Mesenchymal stem cell (in vitro differentiated cells and primary cell): ENCODE measurements at regions not wholly inside any gene's neighbourhood (a gene's known extent, or its start where the extent isn't known, plus 50 kb on each side); places are given as distances from the start of the nearest gene placed in this dataset.

ENCODE experiments used
- DNase-seq: peaks from one replicate; pipeline ENCODE4 v3.0.0-alpha.2; 2013
- H2AFZ ChIP-seq: one replicate; pipeline ENCODE4 v1.6.1; 2013; ENCODE audit warnings: low read depth, mild to moderate bottlenecking, control low read depth, inconsistent platforms, low read length, moderate library complexity
- H2AK5ac ChIP-seq: 2 replicates; pipeline ENCODE4 v1.6.1; 2013; ENCODE audit warnings: low read length, moderate library complexity, mild to moderate bottlenecking, inconsistent platforms; ENCODE audit not compliant: severe bottlenecking
- H2BK120ac ChIP-seq: one replicate; pipeline ENCODE4 v1.6.1; 2013; ENCODE audit warnings: low read depth, mild to moderate bottlenecking, inconsistent platforms, low read length, moderate library complexity
- H2BK12ac ChIP-seq, 2 experiments: one replicate each; pipeline ENCODE4 v1.6.1; 2013; ENCODE audit warnings: inconsistent platforms in 2 of 2, low read length in 2 of 2, mild to moderate bottlenecking in 2 of 2, moderate library complexity in 2 of 2, control low read depth in 1 of 2
- H2BK15ac ChIP-seq: one replicate; pipeline ENCODE4 v1.6.1; 2013; ENCODE audit warnings: mild to moderate bottlenecking, low read depth, inconsistent platforms; ENCODE audit not compliant: poor library complexity, severe bottlenecking
- H2BK5ac ChIP-seq: 2 replicates; pipeline ENCODE4 v1.6.1; 2013; ENCODE audit warnings: low read depth, mild to moderate bottlenecking, low read length, control low read depth, inconsistent platforms; ENCODE audit not compliant: poor library complexity, severe bottlenecking
- H3K14ac ChIP-seq, 2 experiments: one replicate each; pipeline ENCODE4 v1.6.1; 2013; ENCODE audit warnings: inconsistent platforms in 2 of 2, low read length in 2 of 2, control low read depth in 1 of 2, mild to moderate bottlenecking in 1 of 2, moderate library complexity in 1 of 2
- H3K18ac ChIP-seq, 2 experiments: one replicate each; pipeline ENCODE4 v1.6.1; 2013; ENCODE audit warnings: inconsistent platforms in 2 of 2, low read length in 2 of 2, control low read depth in 1 of 2, low read depth in 1 of 2, mild to moderate bottlenecking in 1 of 2
- H3K23ac ChIP-seq, 2 experiments: one replicate each; pipeline ENCODE4 v1.6.1; 2013; ENCODE audit warnings: inconsistent platforms in 2 of 2, low read length in 2 of 2, mild to moderate bottlenecking in 2 of 2, moderate library complexity in 2 of 2, control low read depth in 1 of 2
- H3K27ac ChIP-seq: 2 replicates; pipeline ENCODE4 v1.5.1; 2013; ENCODE audit warnings: mild to moderate bottlenecking, moderate library complexity, low read length, control low read depth, inconsistent platforms; ENCODE audit not compliant: poor library complexity, severe bottlenecking
- H3K27me3 ChIP-seq, 2 experiments: 2 replicates each; pipeline versions ENCODE4 v1.6.1 to v1.7.0; 2013; ENCODE audit warnings: low read length in 2 of 2, mild to moderate bottlenecking in 2 of 2, moderate library complexity in 2 of 2, control low read depth in 1 of 2, inconsistent platforms in 1 of 2; ENCODE audit not compliant: control insufficient read depth in 1 of 2, insufficient read depth in 1 of 2
- H3K36me3 ChIP-seq, 2 experiments: 2 replicates each; pipeline versions ENCODE4 v1.6.1 to v1.7.0; 2013; ENCODE audit warnings: low read length in 2 of 2, control low read depth in 1 of 2, inconsistent platforms in 1 of 2, low read depth in 1 of 2, mild to moderate bottlenecking in 1 of 2; ENCODE audit not compliant: insufficient read depth in 2 of 2, control insufficient read depth in 1 of 2
- H3K4ac ChIP-seq, 2 experiments: one replicate each; pipeline ENCODE4 v1.6.1; 2013; ENCODE audit warnings: inconsistent platforms in 2 of 2, low read length in 2 of 2, mild to moderate bottlenecking in 2 of 2, moderate library complexity in 2 of 2, control low read depth in 1 of 2, low read depth in 1 of 2
- H3K4me1 ChIP-seq: 2 replicates; pipeline ENCODE4 v1.6.1; 2013; ENCODE audit warnings: low read depth, low read length, control low read depth; ENCODE audit not compliant: control insufficient read depth, insufficient read depth
- H3K4me2 ChIP-seq: 2 replicates; pipeline ENCODE4 v1.6.1; 2013; ENCODE audit warnings: low read length, mild to moderate bottlenecking, inconsistent platforms; ENCODE audit not compliant: poor library complexity, severe bottlenecking
- H3K4me3 ChIP-seq, 2 experiments: 2 replicates each; pipeline versions ENCODE4 v1.5.1 to v1.7.0; 2013; ENCODE audit warnings: low read length in 2 of 2, mild to moderate bottlenecking in 2 of 2, control low read depth in 1 of 2, low read depth in 1 of 2; ENCODE audit not compliant: insufficient read depth in 1 of 2
- H3K79me1 ChIP-seq: replicated peaks from 2 replicates; pipeline ENCODE4 v1.6.1; 2013; ENCODE audit warnings: mild to moderate bottlenecking, control low read depth, low read length, inconsistent platforms; ENCODE audit not compliant: poor library complexity, severe bottlenecking
- H3K9ac ChIP-seq: 2 replicates; pipeline ENCODE4 v1.7.0; 2013; ENCODE audit warnings: mild to moderate bottlenecking, low read length, moderate library complexity
- H3K9me3 ChIP-seq: 2 replicates; pipeline ENCODE4 v1.7.0; 2013; ENCODE audit warnings: mild to moderate bottlenecking, low read length; ENCODE audit not compliant: control insufficient read depth
- H4K8ac ChIP-seq: one replicate; pipeline ENCODE4 v1.6.1; 2013; ENCODE audit warnings: inconsistent platforms, mild to moderate bottlenecking, low read length, moderate library complexity
- H4K91ac ChIP-seq: one replicate; pipeline ENCODE4 v1.6.1; 2013; ENCODE audit warnings: mild to moderate bottlenecking, low read length, inconsistent platforms
- WGBS: methylation state at CpG from one replicate; pipeline ENCODE4 v1.1.7; 2013; ENCODE audit warnings: mixed read lengths; 5-methylcytosine and 5-hydroxymethylcytosine counted together

DNA sequence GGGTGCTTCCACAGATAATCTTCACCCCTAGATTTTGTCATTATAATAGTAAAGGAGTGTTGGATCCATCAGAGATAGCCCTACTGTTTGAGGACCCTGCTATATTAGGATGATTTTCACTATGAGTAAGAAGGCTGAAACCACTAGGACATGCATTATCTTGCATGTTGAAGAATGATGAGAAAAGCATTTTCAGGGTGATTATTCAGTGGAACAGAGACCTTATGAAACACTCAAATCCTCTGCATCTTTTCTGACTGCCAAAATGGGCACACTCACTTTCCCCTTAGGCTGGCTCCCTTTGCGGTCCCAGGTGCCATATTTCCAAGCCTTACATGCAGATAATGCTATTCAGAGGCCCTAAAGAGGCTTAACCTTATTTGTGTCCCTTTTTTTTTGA, 296.9 kb downstream of the RND3 start:
- H2BK15ac ChIP-seq = no peak overlapping the region
- no peak overlapping the region for H3K27ac ChIP-seq
- DNase-seq = no peak
- H3K4me3 ChIP-seq = no peak overlapping the region
- H3K4ac ChIP-seq = no peak overlapping the region
- peak overlapping the region; percentile 78 for H2AK5ac ChIP-seq
- H3K9me3 ChIP-seq = no peaks in the 10 kb centered on the region
- no peaks in the 10 kb centered on the region for H3K79me1 ChIP-seq
- no peak overlapping the region for H3K4me2 ChIP-seq
- H3K4me1 ChIP-seq = peaks cover 2% of the 10 kb centered on the region
- no peak overlapping the region for H2AFZ ChIP-seq
- no peak overlapping the region for H3K9ac ChIP-seq
- H3K14ac ChIP-seq = no peak overlapping the region
- H3K18ac ChIP-seq = no peak overlapping the region
- no peak overlapping the region for H2BK12ac ChIP-seq
- 100% methylated on average over 1 of the region's 1 CpG for WGBS
- no peak overlapping the region for H4K8ac ChIP-seq
- H2BK5ac ChIP-seq = no peak overlapping the region
- no peaks in the 10 kb centered on the region for H3K27me3 ChIP-seq
- H3K36me3 ChIP-seq = no peaks in the 10 kb centered on the region
- no peak overlapping the region for H2BK120ac ChIP-seq
- H4K91ac ChIP-seq = no peak overlapping the region
- H3K23ac ChIP-seq = no peak overlapping the region

DNA sequence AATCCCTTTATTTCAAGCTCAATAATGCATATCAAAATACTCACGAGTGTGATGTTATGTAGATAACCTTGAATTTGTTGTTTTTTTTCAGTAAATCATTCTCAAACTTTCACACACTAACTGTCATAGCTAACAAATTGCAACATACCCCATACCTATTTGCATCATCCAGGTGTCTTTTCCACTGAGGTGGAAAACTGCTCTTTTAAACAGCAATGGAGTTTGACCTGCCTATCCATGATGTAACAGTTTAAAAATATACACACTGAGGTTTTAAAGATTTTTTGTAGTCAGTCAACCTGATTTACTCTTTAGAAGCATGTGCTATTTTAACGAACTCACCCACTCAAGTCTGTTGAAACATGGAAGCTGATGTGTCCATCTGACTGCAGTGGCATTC, 298.7 kb downstream of the RND3 start:
- no peak overlapping the region for H2BK5ac ChIP-seq
- DNase-seq = no peak
- H3K23ac ChIP-seq = no peak overlapping the region
- H3K79me1 ChIP-seq = no peaks in the 10 kb centered on the region
- no peak overlapping the region for H4K91ac ChIP-seq
- no peak overlapping the region for H3K9ac ChIP-seq
- H3K9me3 ChIP-seq = no peaks in the 10 kb centered on the region
- H3K27ac ChIP-seq = no peak overlapping the region
- H3K4me3 ChIP-seq = no peak overlapping the region
- no peak overlapping the region for H3K18ac ChIP-seq
- no peaks in the 10 kb centered on the region for H3K27me3 ChIP-seq
- H2AFZ ChIP-seq = no peak overlapping the region
- no peak overlapping the region for H2BK120ac ChIP-seq
- no peak overlapping the region for H4K8ac ChIP-seq
- no peak overlapping the region for H2BK15ac ChIP-seq
- no peak overlapping the region for H2BK12ac ChIP-seq
- H3K4me1 ChIP-seq = peaks cover 2% of the 10 kb centered on the region
- H3K4ac ChIP-seq = no peak overlapping the region
- H3K14ac ChIP-seq = no peak overlapping the region
- no peak overlapping the region for H3K4me2 ChIP-seq
- H3K36me3 ChIP-seq = no peaks in the 10 kb centered on the region
- H2AK5ac ChIP-seq = no peak overlapping the region
- 86% methylated on average over 1 of the region's 2 CpGs for WGBS

DNA sequence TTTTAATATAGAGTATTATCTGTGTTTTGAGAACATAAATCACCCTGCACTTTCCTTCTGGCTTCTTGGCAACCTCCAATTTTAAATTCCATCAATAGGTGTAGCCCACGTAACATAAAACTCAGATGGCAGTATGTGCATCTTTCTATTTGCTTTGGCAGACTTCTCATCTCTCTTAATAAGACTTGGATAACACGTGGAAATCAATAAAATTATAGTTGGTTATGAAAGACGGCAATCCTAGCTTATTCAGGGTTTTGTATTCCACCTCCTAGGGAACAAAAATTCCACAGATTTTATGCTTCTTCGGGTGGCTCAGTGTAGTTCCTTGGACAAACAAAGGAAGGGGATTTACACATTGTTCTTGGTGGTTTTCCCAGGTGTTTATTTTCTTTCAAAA, 299.3 kb downstream of the RND3 start:
- Histone ChIP-seq H3K4me1 (peaks cover 2% of the 10 kb centered on the region), H3K9ac (no peak overlapping the region), H3K14ac (no peak overlapping the region), H3K9me3 (no peaks in the 10 kb centered on the region), H2BK120ac (no peak overlapping the region), H2AK5ac (no peak overlapping the region), H3K4me2 (no peak overlapping the region), H2BK15ac (no peak overlapping the region), H4K91ac (no peak overlapping the region), H3K4ac (no peak overlapping the region), H2BK12ac (no peak overlapping the region), H3K79me1 (no peaks in the 10 kb centered on the region), H3K27ac (no peak overlapping the region), H4K8ac (no peak overlapping the region), H3K23ac (no peak overlapping the region), H3K27me3 (no peaks in the 10 kb centered on the region), H3K4me3 (no peak overlapping the region), H2BK5ac (no peak overlapping the region), H2AFZ (no peak overlapping the region), H3K18ac (no peak overlapping the region), H3K36me3 (no peaks in the 10 kb centered on the region)
- no peak for DNase-seq
- 78% methylated on average over 1 of the region's 4 CpGs for WGBS

DNA sequence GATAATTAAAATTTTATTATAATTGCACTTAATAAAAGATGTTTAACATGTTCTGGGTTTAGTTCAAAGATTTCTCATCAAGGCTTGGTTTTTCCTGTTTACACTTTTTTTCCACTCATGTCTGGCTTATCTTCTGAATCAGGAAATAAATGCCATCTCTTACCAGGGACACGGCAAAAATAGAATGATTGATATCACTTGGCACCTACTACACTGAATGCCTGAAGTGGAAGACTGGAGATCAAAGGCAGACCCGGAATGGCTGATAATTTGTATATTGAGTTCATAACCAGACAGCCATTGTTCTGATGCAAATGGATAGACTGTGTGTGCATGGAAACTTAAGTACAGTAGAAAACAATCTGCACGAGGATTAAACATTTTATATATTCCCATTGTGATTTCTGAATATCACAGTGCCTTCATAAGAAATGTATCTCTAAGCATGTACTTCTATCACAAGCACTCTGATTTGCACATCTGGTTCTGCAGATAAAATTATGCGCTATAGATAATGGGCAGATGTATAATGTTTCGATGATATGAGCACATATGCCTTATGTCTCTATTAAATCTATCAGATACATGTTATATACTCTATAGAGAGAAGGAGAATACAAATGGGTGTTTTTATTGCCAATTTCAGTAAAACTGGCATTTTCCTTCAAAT, 304.8 kb downstream of the RND3 start:
- Histone ChIP-seq H2BK15ac (no peak overlapping the region), H4K8ac (no peak overlapping the region), H3K27ac (no peak overlapping the region), H3K9ac (no peak overlapping the region), H2BK120ac (no peak overlapping the region), H3K4me1 (no peaks in the 10 kb centered on the region), H3K14ac (no peak overlapping the region), H2AFZ (no peak overlapping the region), H3K9me3 (no peaks in the 10 kb centered on the region), H3K27me3 (no peaks in the 10 kb centered on the region), H4K91ac (no peak overlapping the region), H2BK12ac (no peak overlapping the region), H3K4me2 (no peak overlapping the region), H2AK5ac (no peak overlapping the region), H3K4me3 (no peak overlapping the region), H3K4ac (no peak overlapping the region), H2BK5ac (no peak overlapping the region), H3K36me3 (no peaks in the 10 kb centered on the region), H3K23ac (no peak overlapping the region), H3K18ac (no peak overlapping the region), H3K79me1 (no peaks in the 10 kb centered on the region)
- WGBS = 28% methylated on average over 2 of the region's 5 CpGs
- no peak for DNase-seq
